OCI-LY3 (cell line): ENCODE measurements at regions not wholly inside any gene's neighbourhood (a gene's known extent, or its start where the extent isn't known, plus 50 kb on each side); places are given as distances from the start of the nearest gene placed in this dataset.

ENCODE experiments used
- CTCF ChIP-seq: fragments of 200-600, 300-600 bp; sonication (generic); IDR thresholded peaks from 2 replicates; pipeline ENCODE4 v1.5.1; 2014; ENCODE audit warnings: antibody characterized with exemption, low read length, low read depth
- EZH2phosphoT487 ChIP-seq: fragments of 200-600 bp; shearing (Covaris generic); IDR thresholded peaks from 2 replicates; pipeline ENCODE4 v1.6.1; 2018; ENCODE audit warnings: antibody characterized with exemption, mixed run types, low read depth

GRCh38 chr14:51561141-51561540 lies 90.6 kb upstream of the FRMD6 start:
- TF ChIP-seq CTCF (no peak), EZH2phosphoT487 (no peak)
